Pulmonary artery endothelial cell (primary cell): ENCODE measurements at regions not wholly inside any gene's neighbourhood (a gene's known extent, or its start where the extent isn't known, plus 50 kb on each side); places are given as distances from the start of the nearest gene placed in this dataset.

ENCODE experiments used
- DNase-seq: peaks from one replicate; pipeline ENCODE4 v3.0.0-alpha.2; 2011; ENCODE audit warnings: low read depth, low spot score

- no peak for DNase-seq
These were observed 740.4 kb downstream of the TUSC7 start for GRCh38 chr3:117450026-117450425.

GRCh38 chr3:117454254-117454653 is 744.7 kb downstream of the TUSC7 start:
- no peak for DNase-seq

GRCh38 chr3:117454908-117455307 is 745.3 kb downstream of the TUSC7 start:
- DNase-seq = no peak

GRCh38 chr3:117455782-117456181 is 746.2 kb downstream of the TUSC7 start:
- no peak for DNase-seq

- DNase-seq = no peak
These were observed 753.9 kb downstream of the TUSC7 start for GRCh38 chr3:117463276-117464115.

GRCh38 chr3:117471831-117472230 is 762.3 kb downstream of the TUSC7 start:
- no peak for DNase-seq

GRCh38 chr3:117473981-117474538 is 764.5 kb downstream of the TUSC7 start:
- no peak for DNase-seq

GRCh38 chr3:117476572-117476971 is 767.0 kb downstream of the TUSC7 start:
- DNase-seq = no peak

GRCh38 chr3:117477214-117477755 is 767.7 kb downstream of the TUSC7 start:
- no peak for DNase-seq

GRCh38 chr3:117479095-117479494 is 769.5 kb downstream of the TUSC7 start:
- DNase-seq = no peak

- DNase-seq = no peak
These were observed 770.9 kb downstream of the TUSC7 start for GRCh38 chr3:117480525-117480924.

GRCh38 chr3:117480972-117481371 is 771.4 kb downstream of the TUSC7 start:
- DNase-seq = no peak

GRCh38 chr3:117483839-117484238 is 774.3 kb downstream of the TUSC7 start:
- DNase-seq = no peak

- DNase-seq = no peak
These were observed 776.3 kb downstream of the TUSC7 start for GRCh38 chr3:117485841-117486240.

GRCh38 chr3:117486719-117487716 is 777.4 kb downstream of the TUSC7 start:
- no peak for DNase-seq

GRCh38 chr3:117488983-117489382 is 779.4 kb downstream of the TUSC7 start:
- no peak for DNase-seq

- DNase-seq = no peak
These were observed 780.1 kb downstream of the TUSC7 start for GRCh38 chr3:117489663-117490079.

GRCh38 chr3:117490716-117491115 is 781.1 kb downstream of the TUSC7 start:
- DNase-seq = no peak

GRCh38 chr3:117495620-117496019 is 786.0 kb downstream of the TUSC7 start:
- no peak for DNase-seq

GRCh38 chr3:117499189-117499870 is 789.8 kb downstream of the TUSC7 start:
- DNase-seq = no peak

GRCh38 chr3:117507958-117508357 is 798.4 kb downstream of the TUSC7 start:
- DNase-seq = no peak
